HG03135 (cell line): ENCODE measurements at regions not wholly inside any gene's neighbourhood (a gene's known extent, or its start where the extent isn't known, plus 50 kb on each side); places are given as distances from the start of the nearest gene placed in this dataset.
"Not testable (repeated sequence)": the region's sequence is repeated elsewhere in the genome, so short reads cannot be mapped to it uniquely, and the experiment has no call there.

ENCODE experiments used
- ATAC-seq: cut with Tn5 transposase; IDR thresholded peaks from one replicate; pipeline ENCODE4 v1.9.1; 2021; ENCODE audit warnings: mild to moderate bottlenecking, moderate library complexity; ENCODE audit not compliant: unreplicated experiment

DNA sequence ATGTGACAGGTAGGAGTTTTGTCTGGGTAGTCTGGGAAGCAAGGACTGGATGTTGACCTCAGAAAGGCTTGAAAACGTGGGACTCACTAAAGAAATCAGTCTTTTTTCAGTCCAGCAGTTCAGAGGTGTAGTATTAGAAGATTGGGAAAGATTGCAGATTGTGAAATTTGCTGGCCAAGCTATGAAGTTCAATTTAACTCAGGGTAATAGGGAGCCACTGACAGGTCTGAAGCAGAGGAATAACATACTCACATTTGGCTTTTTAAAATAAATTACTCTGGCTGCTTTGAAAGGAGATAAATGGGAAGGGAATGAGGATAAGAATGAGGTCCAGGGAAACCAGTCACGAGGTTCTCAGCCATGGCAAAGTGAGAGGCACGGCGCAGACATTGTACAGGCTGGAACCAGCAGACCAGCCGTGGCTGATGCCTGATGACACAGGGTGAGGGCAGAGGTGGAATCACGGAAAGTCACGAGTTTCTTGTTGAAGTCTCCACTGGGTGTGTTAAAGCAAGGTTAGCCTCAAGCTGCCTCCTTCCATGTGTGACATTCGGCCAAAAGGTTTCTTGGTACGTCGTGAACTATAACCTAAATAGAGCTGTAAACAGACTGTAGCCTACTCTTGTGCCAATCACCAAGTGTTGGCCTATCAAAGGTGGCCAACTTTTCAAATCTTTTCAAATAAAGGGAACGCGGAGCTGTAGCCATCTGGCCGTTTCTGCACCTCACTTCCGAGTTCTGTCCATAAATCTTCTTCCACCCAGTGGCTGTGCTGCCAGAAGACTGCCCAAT, 377.6 kb downstream of the IRS2 start:
- ATAC-seq = no peak

DNA sequence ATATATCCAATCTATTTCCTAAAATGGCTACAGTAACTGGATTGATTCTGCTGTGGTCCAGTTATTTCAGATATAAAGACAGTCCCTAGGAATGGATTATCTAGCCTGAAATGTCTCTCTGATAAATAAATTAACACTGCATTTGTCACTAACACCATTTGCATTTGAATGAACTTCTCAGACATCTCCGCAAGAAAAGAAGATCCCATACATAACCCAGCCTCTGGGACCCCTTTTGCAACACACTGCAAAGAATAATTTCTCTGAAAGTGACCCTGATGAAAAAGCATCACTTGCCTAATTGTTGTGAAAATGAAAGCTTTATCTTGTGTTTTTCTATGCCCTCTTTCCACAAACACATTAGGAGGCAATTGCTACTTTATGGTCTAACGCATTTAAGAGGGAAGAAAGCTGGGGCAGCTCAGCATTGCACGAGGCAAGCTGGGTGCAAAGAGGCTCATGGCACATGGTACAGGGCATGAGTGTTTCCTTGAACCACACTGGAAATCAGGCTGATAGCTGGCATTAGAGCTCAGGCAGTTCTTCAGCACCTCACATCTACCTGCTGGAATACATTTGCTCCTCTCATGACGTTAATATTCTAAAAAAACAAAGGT, 379.9 kb downstream of the IRS2 start:
- ATAC-seq = no peak

DNA sequence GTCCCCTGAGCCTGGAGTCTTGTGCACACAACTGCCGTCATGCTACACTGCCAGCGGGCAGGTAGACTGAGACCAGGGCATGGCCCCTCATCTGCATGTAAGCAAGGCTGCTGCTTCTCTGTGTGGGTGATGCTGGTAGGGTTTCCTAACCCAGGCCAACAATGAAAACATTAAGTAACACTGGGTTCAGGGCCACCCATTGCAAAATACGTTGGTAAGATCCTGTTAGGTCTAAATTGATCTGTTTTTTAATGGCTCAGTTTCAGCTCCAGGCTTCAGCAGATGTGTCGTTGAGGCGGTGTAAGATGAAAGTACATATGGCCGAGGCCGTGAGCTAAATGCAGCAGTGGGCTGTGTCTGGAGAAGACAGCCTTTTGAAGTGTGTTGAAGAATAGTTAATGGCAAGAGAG, 383.4 kb downstream of the IRS2 start:
- no peak for ATAC-seq

DNA sequence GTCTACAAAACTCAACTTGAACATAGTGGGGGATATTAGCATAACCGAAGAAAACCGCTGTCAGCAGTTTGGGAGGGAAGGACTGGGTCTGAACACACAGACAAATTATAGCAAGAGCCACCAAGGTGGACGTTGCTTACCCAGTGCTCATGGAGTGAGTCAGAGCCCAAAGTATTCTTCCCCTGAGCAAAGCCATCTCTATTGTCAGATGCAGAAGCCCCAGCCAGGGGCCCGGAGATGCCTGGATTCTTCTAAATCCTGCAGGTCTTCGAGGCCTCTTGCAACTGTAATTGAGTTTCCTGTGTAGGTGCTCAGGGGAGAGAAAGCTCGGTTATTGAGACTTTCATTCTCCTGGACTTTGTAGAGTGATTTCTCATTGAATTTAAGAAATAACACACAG, 384.5 kb downstream of the IRS2 start:
- ATAC-seq = no peak

- ATAC-seq = no peak
Observed at GRCh38 chr13:109401307-109401706, 385.1 kb downstream of the IRS2 start.

- no peak for ATAC-seq
Observed at GRCh38 chr13:109400624-109401257, 385.6 kb downstream of the IRS2 start.

GRCh38 chr13:109400209-109400608, 386.2 kb downstream of the IRS2 start:
- no peak for ATAC-seq

DNA sequence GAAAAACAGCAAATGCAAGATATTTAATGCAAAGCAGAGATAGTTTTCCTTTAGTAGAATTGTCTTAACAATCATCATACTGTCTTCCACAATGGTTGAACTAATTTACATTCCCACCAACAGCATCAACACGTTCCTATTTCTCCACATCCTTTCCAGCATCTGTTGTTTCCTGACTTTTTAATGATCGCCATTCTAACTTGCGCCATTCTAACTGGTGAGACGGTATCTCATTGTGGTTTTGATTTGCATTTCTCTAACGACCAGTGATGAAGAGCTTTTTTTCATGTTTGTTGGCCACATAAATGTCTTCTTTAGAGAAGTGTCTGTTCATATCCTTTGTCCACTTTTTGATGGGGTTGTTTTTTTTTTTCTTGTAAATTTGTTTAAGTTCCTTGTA, 388.3 kb downstream of the IRS2 start:
- not testable (repeated sequence) for ATAC-seq

- ATAC-seq = no peak
Observed at GRCh38 chr13:109397285-109397684, 389.1 kb downstream of the IRS2 start.

DNA sequence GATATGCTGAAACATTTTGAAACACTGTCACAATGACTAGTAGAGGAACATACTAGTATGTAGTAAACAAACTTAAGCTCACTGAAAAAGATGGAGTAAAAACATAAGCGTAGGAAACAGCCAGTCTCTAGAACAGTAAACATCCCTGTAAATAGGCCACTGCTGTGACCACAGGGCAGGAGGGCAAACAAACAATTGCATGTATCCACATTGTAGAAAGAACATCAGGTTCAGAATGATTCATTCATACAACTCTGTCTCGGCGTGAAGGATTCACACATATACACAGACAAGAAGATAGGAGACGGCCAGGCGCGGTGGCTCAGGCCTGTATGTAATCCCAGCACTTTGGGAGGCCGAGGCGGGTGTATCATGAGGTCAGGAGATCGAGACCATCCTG, 390.1 kb downstream of the IRS2 start:
- no peak for ATAC-seq

GRCh38 chr13:109395014-109395413, 391.4 kb downstream of the IRS2 start:
- no peak for ATAC-seq

DNA sequence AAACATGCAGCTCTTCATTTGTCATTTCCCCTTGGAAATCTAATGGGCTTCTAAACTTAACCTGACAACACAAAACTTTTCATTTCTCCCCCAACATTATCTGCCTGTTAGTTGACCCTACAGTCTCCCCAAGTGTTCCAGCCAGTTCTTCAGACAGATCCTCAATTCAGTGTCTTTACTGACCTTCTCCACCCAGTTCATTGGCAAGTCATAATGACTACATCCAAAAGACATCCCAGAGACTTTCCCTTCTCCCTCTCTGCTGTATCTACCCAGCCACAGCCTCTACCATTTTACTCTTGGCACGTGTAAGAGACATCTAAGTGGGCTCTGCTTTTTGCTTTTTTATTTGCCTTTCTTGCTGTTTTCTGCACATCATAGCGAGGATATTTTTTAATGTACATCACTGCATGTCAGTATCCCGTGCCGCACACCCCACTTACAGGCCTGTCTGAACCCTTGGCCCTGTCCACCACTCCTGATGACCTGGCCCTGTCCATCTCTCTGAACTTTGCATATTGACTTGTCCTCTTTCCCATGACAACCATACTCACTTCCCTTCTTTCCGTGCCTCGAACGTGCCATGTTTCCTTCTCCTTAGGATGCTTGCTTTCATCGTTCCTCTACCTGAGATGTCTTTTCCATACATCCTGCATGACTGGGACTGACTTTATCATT, 391.9 kb downstream of the IRS2 start:
- no peak for ATAC-seq

GRCh38 chr13:109393045-109393444, 393.3 kb downstream of the IRS2 start:
- ATAC-seq = no peak

GRCh38 chr13:109390391-109390790, 396.0 kb downstream of the IRS2 start:
- no peak for ATAC-seq

DNA sequence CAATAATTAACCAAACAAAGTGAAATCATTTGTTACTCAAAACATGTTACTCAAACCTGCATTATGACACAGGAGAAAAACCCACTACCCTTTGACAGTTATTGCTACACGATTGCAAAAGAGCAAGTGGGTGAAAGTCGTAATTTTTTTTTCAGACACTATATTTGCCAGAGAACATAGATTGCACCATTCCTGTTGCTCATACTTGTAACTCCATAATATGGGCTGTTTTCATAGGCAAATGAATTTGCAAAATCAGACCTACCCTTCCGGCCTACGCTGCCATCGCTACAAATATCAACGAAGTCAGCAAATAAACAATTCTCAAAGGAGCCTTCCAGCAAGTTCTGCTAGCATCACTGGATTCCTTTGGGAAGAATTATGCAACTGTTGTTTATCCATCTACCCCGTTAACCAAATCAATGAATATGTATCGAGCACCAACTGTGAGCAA, 396.5 kb downstream of the IRS2 start:
- no peak for ATAC-seq

GRCh38 chr13:109389456-109389855, 396.9 kb downstream of the IRS2 start:
- no peak for ATAC-seq

- ATAC-seq = no peak
Observed at GRCh38 chr13:109387471-109387870, 398.9 kb downstream of the IRS2 start.

DNA sequence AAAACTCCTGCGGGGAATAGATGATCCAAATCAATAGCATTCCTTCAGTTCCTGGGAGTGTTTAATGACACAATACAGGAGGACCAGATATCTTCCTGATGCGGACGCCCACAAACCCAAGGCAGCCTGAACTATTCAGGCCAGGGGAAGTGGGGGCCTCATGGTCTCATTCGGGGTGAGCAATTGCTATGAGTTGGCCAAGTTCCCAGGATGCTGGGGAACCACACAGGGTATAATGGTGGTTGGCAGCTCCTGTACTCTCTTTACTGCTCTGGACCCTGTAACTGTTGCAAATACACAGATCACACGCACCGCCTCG, 401.2 kb downstream of the IRS2 start:
- ATAC-seq = no peak

DNA sequence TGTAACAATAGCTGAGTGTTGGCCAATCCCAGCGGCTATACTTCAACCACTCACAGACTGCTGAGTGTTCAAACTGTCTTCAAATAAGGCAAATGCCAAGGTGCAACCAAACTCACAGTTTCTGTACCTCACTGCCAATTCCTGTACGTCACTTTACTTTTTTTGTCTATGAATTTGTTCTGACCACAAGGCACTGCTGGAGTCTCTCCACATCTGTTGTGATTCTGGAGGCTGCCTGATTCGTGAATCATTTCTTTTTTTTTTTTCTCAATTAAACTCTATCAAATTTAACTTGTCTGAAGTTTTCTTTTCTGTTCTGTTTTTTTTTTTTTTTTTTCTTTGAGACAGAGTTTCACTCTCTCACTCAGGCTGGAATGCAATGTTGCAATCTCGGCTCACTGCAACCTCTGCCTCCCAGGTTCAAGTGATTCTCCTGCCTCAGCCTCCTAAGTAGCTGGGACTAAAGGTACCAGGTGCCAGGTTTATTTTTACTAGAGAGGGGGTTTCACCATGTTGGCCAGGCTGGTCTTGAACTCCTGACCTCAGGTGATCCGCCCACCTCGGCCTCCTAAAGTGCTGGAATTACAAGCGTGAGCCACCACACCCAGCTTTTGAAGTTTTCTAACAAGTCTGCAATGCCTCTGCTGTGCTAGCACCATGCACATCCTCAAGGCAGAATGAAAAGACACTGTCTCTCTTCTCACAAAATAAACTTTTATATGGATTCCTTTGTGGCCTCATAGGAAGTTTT, 401.7 kb downstream of the IRS2 start:
- ATAC-seq = no peak

DNA sequence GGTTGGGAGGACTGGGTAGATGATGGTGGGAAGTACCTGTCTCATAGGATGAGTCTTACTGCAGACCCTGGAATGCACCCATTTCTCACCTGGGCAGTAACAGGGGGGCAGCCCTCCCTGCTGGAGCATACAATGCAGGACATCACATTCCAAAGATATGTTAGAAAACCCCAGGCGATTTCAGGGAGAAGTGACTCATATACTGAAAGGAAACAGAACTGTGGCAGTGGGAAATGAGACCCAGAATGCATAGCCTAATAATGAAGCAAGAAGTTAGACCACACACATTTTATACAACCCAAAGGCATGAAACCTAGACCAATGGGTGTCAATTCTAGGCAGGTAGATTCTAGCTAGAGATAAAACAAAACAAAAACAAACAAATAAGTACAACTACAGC, 402.7 kb downstream of the IRS2 start:
- no peak for ATAC-seq
